PC-3 (cell line): ENCODE measurements at regions not wholly inside any gene's neighbourhood (a gene's known extent, or its start where the extent isn't known, plus 50 kb on each side); places are given as distances from the start of the nearest gene placed in this dataset.
A peak's percentile ranks its signal among the peaks of the same experiment; 100 is the strongest.

Source experiments
- ATAC-seq: fragments of 200-7000 bp; cut with Tn5 transposase; 2 replicates; pipeline ENCODE4 v1.9.1; 2020; ENCODE audit warnings: mild to moderate bottlenecking, moderate library complexity
- BruUV-seq: library from RNA; stranded (reverse); fragments of 400-500 nt; replicated peaks from 2 replicates; lab custom pipeline; 2021; lab: Mats Ljungman, UMichigan
- CTCF ChIA-PET: fragments of 300-600 bp; sonication (Branson Sonifier 250); formaldehyde crosslinking; loops from one replicate; lab custom pipeline; 2022; ENCODE audit warnings: antibody characterized with exemption; lab: Charles Lee
- POLR2A ChIA-PET: fragments of 300-600 bp; sonication (Branson Sonifier 250); formaldehyde crosslinking; loops from one replicate; lab custom pipeline; 2022; ENCODE audit warnings: antibody characterized with exemption; ENCODE audit not compliant: unreplicated experiment; lab: Charles Lee
- DNase-seq: peaks from one replicate; pipeline ENCODE4 v3.0.0-alpha.2; 2015
- H2AFZ ChIP-seq: fragments of 300-600 bp; sonication (generic); 2 replicates; pipeline ENCODE4 v1.6.0; 2016; ENCODE audit warnings: antibody characterized with exemption, low read length
- H3F3A ChIP-seq: fragments of 300-600 bp; sonication (generic); one replicate; pipeline ENCODE4 v1.6.0; 2017; ENCODE audit warnings: antibody characterized with exemption, low read length, control low read depth, mild to moderate bottlenecking; ENCODE audit not compliant: unreplicated experiment
- H3K27ac ChIP-seq: fragments of 300-600 bp; sonication (generic); 2 replicates; pipeline ENCODE4 v1.5.1; 2016; ENCODE audit warnings: mild to moderate bottlenecking, low read length
- H3K27me3 ChIP-seq: fragments of 300-600 bp; sonication (generic); 2 replicates; pipeline ENCODE4 v1.6.1; 2016; ENCODE audit warnings: low read length, mixed read lengths
- H3K36me3 ChIP-seq: fragments of 300-600 bp; sonication (generic); 2 replicates; pipeline ENCODE4 v1.6.1; 2016; ENCODE audit warnings: low read depth, mixed run types, low read length, mixed read lengths
- H3K4me1 ChIP-seq: fragments of 300-600 bp; sonication (generic); 2 replicates; pipeline ENCODE4 v1.5.1; 2016; ENCODE audit warnings: low read length; ENCODE audit not compliant: insufficient read depth
- H3K4me2 ChIP-seq: fragments of 300-600 bp; sonication (generic); 2 replicates; pipeline ENCODE4 v1.6.0; 2016; ENCODE audit warnings: low read length
- H3K4me3 ChIP-seq: fragments of 300-600 bp; sonication (generic); 2 replicates; pipeline ENCODE4 v1.5.1; 2016; ENCODE audit warnings: mild to moderate bottlenecking, low read length, mixed read lengths
- H3K79me2 ChIP-seq: fragments of 300-600 bp; sonication (generic); 2 replicates; pipeline ENCODE4 v1.6.1; 2017; ENCODE audit warnings: low read length, mixed read lengths
- H3K9ac ChIP-seq: fragments of 300-600 bp; sonication (generic); 2 replicates; pipeline ENCODE4 v1.6.0; 2016; ENCODE audit warnings: mild to moderate bottlenecking, low read length
- H3K9me2 ChIP-seq: fragments of 300-600 bp; sonication (generic); replicated peaks from 2 replicates; pipeline ENCODE4 v1.6.1; 2016; ENCODE audit warnings: mixed run types, low read length, mixed read lengths
- H3K9me3 ChIP-seq: fragments of 300-600 bp; sonication (generic); 2 replicates; pipeline ENCODE4 v1.6.1; 2016; ENCODE audit warnings: low read length, mixed read lengths
- H4K20me1 ChIP-seq: fragments of 300-600 bp; sonication (generic); 2 replicates; pipeline ENCODE4 v1.6.1; 2016; ENCODE audit warnings: low read length, mixed read lengths
- EZH2 ChIP-seq: fragments of 300-600 bp; sonication (generic); IDR thresholded peaks from one replicate; pipeline ENCODE4 v1.6.1; 2017; ENCODE audit warnings: antibody characterized with exemption, mild to moderate bottlenecking, low read length; ENCODE audit not compliant: unreplicated experiment
- EZH2phosphoT487 ChIP-seq: fragments of 300-600 bp; sonication (generic); IDR thresholded peaks from 2 replicates; pipeline ENCODE4 v1.6.1; 2018; ENCODE audit warnings: mild to moderate bottlenecking, antibody characterized with exemption, low read length, borderline replicate concordance
- intact Hi-C: fragments of 100-400 bp; cut with micrococcal nuclease; formaldehyde crosslinking; loops from 2 replicates; pipeline ENCODE4 v1.9.0; 2023
- TF ChIP-seq, protein P1 (sequence below): fragments of 300-600 bp; sonication (generic); conservative IDR thresholded peaks from 2 replicates; pipeline ENCODE4 v1.5.1; 2017; ENCODE audit warnings: antibody characterized with exemption, low read depth, mild to moderate bottlenecking, low read length

DNA sequence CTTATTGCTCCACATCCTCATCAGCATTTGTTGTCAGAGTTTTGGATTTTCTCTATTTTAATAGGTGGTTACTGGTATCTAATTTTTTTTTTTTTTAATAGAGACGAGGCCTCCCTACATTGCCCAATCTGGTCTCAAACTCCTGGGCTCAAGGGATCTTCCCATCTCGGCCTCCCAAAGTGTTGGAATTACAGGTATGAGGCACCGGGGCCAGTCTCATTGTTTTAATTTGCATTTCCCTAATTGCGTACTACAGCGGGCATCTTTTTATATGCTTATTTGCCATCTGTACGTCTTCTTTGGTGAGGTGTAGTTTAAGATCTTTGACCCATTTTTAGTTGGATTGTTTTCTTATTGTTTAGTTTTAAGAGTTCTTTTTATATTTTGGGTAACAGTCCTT, 210.4 kb upstream of the SULF2 start:
- POLR2A ChIA-PET, result no interaction called here
- H3K9me2 ChIP-seq, result no peaks in the 10 kb centered on the region
- H3F3A ChIP-seq, result no peaks in the 10 kb centered on the region
- TF ChIP-seq EZH2phosphoT487 (no peak), EZH2 (no peak)
- TF ChIP-seq, protein P1, sequence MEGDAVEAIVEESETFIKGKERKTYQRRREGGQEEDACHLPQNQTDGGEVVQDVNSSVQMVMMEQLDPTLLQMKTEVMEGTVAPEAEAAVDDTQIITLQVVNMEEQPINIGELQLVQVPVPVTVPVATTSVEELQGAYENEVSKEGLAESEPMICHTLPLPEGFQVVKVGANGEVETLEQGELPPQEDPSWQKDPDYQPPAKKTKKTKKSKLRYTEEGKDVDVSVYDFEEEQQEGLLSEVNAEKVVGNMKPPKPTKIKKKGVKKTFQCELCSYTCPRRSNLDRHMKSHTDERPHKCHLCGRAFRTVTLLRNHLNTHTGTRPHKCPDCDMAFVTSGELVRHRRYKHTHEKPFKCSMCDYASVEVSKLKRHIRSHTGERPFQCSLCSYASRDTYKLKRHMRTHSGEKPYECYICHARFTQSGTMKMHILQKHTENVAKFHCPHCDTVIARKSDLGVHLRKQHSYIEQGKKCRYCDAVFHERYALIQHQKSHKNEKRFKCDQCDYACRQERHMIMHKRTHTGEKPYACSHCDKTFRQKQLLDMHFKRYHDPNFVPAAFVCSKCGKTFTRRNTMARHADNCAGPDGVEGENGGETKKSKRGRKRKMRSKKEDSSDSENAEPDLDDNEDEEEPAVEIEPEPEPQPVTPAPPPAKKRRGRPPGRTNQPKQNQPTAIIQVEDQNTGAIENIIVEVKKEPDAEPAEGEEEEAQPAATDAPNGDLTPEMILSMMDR, result no peak
- CTCF ChIA-PET, result no interaction called here
- H3K4me2 ChIP-seq, result no peak overlapping the region
- H3K9me3 ChIP-seq, result no peaks in the 10 kb centered on the region
- no peak overlapping the region for H3K4me3 ChIP-seq
- H3K27ac ChIP-seq, result no peak overlapping the region
- ATAC-seq (no peak), DNase-seq (no peak)
- BruUV-seq, result no TSS peak
- H2AFZ ChIP-seq, result no peak overlapping the region
- H4K20me1 ChIP-seq, result no peaks in the 10 kb centered on the region
- no peaks in the 10 kb centered on the region for H3K79me2 ChIP-seq
- intact Hi-C loops, result no loop called here
- no peaks in the 10 kb centered on the region for H3K27me3 ChIP-seq
- 0 out of 2 replicates have a peak, but pooled peaks cover 4% of the 10 kb centered on the region for H3K4me1 ChIP-seq
- H3K9ac ChIP-seq, result no peak overlapping the region
- no peaks in the 10 kb centered on the region for H3K36me3 ChIP-seq

DNA sequence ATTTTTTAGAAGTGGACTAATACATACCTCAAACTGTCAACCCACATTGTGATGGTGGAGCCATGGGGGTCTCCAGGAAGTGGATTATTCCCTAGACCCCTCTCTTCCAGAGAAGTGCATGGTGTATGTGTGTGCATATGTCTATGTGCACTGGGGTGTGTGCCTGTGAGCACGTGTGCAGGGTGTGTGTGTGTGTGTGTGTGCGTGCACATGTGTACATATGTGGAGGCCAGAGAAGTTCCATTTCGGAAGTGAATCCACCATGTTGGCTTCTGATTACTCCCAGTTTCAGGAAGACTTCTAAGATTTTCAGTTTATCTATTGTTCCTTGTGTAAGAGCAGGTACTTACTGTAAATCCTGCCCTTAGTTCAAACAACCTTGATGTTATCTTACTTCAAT, 208.5 kb upstream of the SULF2 start:
- Histone ChIP-seq H3K27me3 (no peaks in the 10 kb centered on the region), H3K9me3 (no peaks in the 10 kb centered on the region), H3K79me2 (no peaks in the 10 kb centered on the region), H2AFZ (no peak overlapping the region), H3K36me3 (no peaks in the 10 kb centered on the region), H3K9me2 (no peaks in the 10 kb centered on the region), H3K27ac (peak overlapping the region; percentile 24; the same call in 1 of the 2 replicates), H3K4me2 (no peak overlapping the region), H3K4me3 (no peak overlapping the region), H4K20me1 (no peaks in the 10 kb centered on the region), H3F3A (no peaks in the 10 kb centered on the region), H3K9ac (no peak overlapping the region), H3K4me1 (peaks cover 22% of the 10 kb centered on the region)
- ChIA-PET CTCF (no interaction called here), POLR2A (no interaction called here)
- DNase-seq (no peak), ATAC-seq (no peak)
- no TSS peak for BruUV-seq
- intact Hi-C loops, result no loop called here
- TF ChIP-seq, protein P1, result no peak
- TF ChIP-seq EZH2, result no peak

DNA sequence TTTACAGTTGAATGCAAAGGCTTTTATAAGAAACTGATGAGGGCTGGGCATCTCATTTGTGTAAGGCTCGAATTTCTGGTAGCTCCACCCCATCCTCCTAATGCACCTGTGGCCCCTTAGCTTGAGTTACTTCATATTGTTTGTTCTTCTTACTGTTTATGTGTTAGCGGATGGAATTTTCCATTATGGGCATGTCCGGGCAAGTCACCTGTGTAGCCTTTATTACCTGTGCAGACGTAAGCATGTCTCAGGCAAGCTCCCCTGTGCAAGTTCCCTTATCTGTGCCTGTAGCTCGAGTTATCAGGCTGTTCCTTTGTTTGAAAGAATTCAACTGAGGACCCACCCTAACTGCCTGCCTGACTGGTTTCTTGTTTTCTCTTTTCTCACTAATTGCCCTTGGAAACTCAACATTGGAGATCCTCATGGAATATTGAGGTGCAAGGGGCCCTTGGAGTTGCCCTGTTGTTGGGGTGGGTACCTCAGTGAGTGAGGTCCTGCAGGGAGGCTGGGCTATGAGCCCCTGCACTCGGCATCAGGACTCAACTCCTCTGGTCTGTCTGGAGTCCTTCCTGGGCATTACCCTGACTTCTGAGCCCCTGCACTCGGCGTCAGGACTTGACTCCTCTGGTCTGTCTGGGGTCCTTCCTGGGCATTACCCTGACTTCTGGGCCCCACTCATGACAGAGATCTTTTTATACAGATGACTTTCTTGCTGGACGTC, 207.9 kb upstream of the SULF2 start:
- Histone ChIP-seq H3K79me2 (no peaks in the 10 kb centered on the region), H3K9ac (no peak overlapping the region), H4K20me1 (no peaks in the 10 kb centered on the region), H3K4me2 (no peak overlapping the region), H3K36me3 (no peaks in the 10 kb centered on the region), H3K27me3 (no peaks in the 10 kb centered on the region), H3K9me2 (no peaks in the 10 kb centered on the region), H3F3A (no peaks in the 10 kb centered on the region), H3K27ac (no peak overlapping the region), H2AFZ (no peak overlapping the region), H3K9me3 (no peaks in the 10 kb centered on the region), H3K4me1 (peaks cover 24% of the 10 kb centered on the region), H3K4me3 (no peak overlapping the region)
- intact Hi-C loops, result no loop called here
- no TSS peak for BruUV-seq
- ChIA-PET CTCF (no interaction called here), POLR2A (no interaction called here)
- TF ChIP-seq EZH2, result no peak
- TF ChIP-seq, protein P1, result no peak
- no peak for TF ChIP-seq EZH2phosphoT487
- DNase-seq (no peak), ATAC-seq (no peak)
